ENCODE measurements at regions not wholly inside any gene's neighbourhood (a gene's known extent, or its start where the extent isn't known, plus 50 kb on each side); places are given as distances from the start of the nearest gene placed in this dataset.

DNA sequence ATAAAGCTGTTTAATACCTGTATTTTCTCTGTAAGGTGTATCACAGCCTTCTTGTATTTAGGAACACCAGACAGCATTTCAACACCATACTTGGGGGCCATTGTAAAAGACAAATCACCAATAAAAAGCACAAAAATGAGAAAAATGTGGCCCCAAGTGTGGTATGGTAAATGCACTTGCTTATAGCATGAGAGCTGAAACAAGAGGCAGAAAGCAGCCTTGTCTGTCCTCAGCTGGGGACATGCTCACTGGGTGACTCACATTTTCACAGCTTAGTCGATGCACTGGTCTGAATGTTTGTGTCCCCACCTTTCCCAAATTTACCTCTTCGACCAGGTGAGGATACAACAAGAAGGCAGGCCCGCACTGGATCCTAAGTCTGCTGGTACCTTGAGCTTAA lies 639.7 kb upstream of the AGA start:
- no peak for DNase-seq
- BruUV-seq (replicated peaks) = no TSS peak

More for the DNA sequence above, 639.7 kb upstream of the AGA start:
- no peak for ATAC-seq (ENCODE audit: low read depth)
- no peaks in the 10 kb centered on the region for H3K36me3 ChIP-seq (ENCODE audit: control insufficient read depth, insufficient read depth, low read length)
- H3K27ac ChIP-seq (ENCODE audit: insufficient read depth, low read length) = no peak overlapping the region
- dilution Hi-C loops (cut with HindIII; ENCODE audit: low sequenced_read_pairs, unreplicated experiment) (no loop called here), in situ Hi-C loops (cut with MboI; ENCODE audit: low sequenced_read_pairs) (no loop called here), intact Hi-C loops (cut with micrococcal nuclease) (no loop called here)
- H3K14ac ChIP-seq (replicated peaks; ENCODE audit: low read depth, low read length) = no peak overlapping the region
- H4K8ac ChIP-seq (ENCODE audit: low read depth in 2 of 2, low read length in 2 of 2) = no peak overlapping the region
- H4K20me1 ChIP-seq (ENCODE audit: insufficient read depth, low read length) = no peaks in the 10 kb centered on the region
- H3K4me3 ChIP-seq (ENCODE audit: insufficient read depth, low read depth, low read length) = no peak overlapping the region
- H3K9ac ChIP-seq (ENCODE audit: low read depth, low read length) = no peak overlapping the region
- CTCF ChIA-PET = no interaction called here
- H2BK120ac ChIP-seq (ENCODE audit: low read depth, low read length) = no peak overlapping the region
- no peak overlapping the region for H2AK5ac ChIP-seq (ENCODE audit: low read depth, low read length)
- H3K9me3 ChIP-seq (ENCODE audit: control insufficient read depth, insufficient read depth, low read length) = no peaks in the 10 kb centered on the region; the same call in 1 of the 2 replicates
- H3K9me1 ChIP-seq (ENCODE audit: insufficient read depth, low read length) = no peaks in the 10 kb centered on the region
- H2AK9ac ChIP-seq (replicated peaks; ENCODE audit: low read depth, low read length, poor library complexity) = no peak overlapping the region
- H3K4ac ChIP-seq (ENCODE audit: low read depth, low read length) = no peak overlapping the region
- no peak overlapping the region for H2BK20ac ChIP-seq (ENCODE audit: low read depth, low read length)
- no peak overlapping the region for H2BK15ac ChIP-seq (ENCODE audit: low read depth, low read length)
- no peak overlapping the region for H4K91ac ChIP-seq (ENCODE audit: insufficient read depth, low read depth, low read length)
- no peak overlapping the region for H3K4me2 ChIP-seq (ENCODE audit: low read depth, low read length)
- no peak overlapping the region for H3K18ac ChIP-seq (ENCODE audit: low read depth, low read length)
- H3K79me1 ChIP-seq (ENCODE audit: low read depth in 1 of 2, low read length in 2 of 2) = no peaks in the 10 kb centered on the region
- no peaks in the 10 kb centered on the region for H3K27me3 ChIP-seq (ENCODE audit: control insufficient read depth, insufficient read depth, low read length)
- WGBS, 2 experiments (ENCODE audit: extremely low coverage in 2 of 2, insufficient read length in 1 of 2) = no CpG with 5 or more reads among the region's 3 CpGs
- H2BK5ac ChIP-seq (ENCODE audit: low read depth, low read length, poor library complexity, severe bottlenecking) = no peak overlapping the region
- no peak overlapping the region for H3K56ac ChIP-seq (ENCODE audit: extremely low read depth, insufficient read depth, low read length)
- H2AFZ ChIP-seq (replicated peaks; ENCODE audit: low read length, poor library complexity) = no peak overlapping the region
- H3K23ac ChIP-seq (ENCODE audit: low read depth, low read length) = no peak overlapping the region
- POLR2A ChIA-PET (ENCODE audit: unreplicated experiment) = no interaction called here
- no peak overlapping the region for H4K5ac ChIP-seq (ENCODE audit: low read depth, low read length)
- H3K4me1 ChIP-seq (ENCODE audit: control insufficient read depth, insufficient read depth, low read length) = no peaks in the 10 kb centered on the region
- TF ChIP-seq RFX5 (IDR thresholded peaks at IDR 0.05; ENCODE audit: low read depth, low read length) (no peak), MXI1 (IDR thresholded peaks at IDR 0.05; ENCODE audit: borderline replicate concordance, low read depth, low read length) (no peak), FOS (IDR thresholded peaks at IDR 0.05; ENCODE audit: low read depth, low read length) (no peak), MAFK (IDR thresholded peaks at IDR 0.05; ENCODE audit: low read depth, low read length) (no peak), RCOR1 (IDR thresholded peaks at IDR 0.05; ENCODE audit: insufficient replicate concordance, low read length) (no peak), CHD1 (IDR thresholded peaks at IDR 0.05; ENCODE audit: low read depth, low read length) (no peak), MAZ (IDR thresholded peaks at IDR 0.05; ENCODE audit: borderline replicate concordance, low read depth, low read length) (no peak), CEBPB (IDR thresholded peaks at IDR 0.05; ENCODE audit: low read depth, low read length) (no peak), SMC3 (IDR thresholded peaks at IDR 0.05; ENCODE audit: low read depth, low read length) (no peak), POLR2A (IDR thresholded peaks at IDR 0.05; ENCODE audit: low read depth, low read length) (no peak), BHLHE40 (IDR thresholded peaks at IDR 0.05; ENCODE audit: low read depth, low read length) (no peak), NFE2L2 (IDR thresholded peaks at IDR 0.05; ENCODE audit: low read depth, low read length) (no peak)
- TF ChIP-seq, protein P1, sequence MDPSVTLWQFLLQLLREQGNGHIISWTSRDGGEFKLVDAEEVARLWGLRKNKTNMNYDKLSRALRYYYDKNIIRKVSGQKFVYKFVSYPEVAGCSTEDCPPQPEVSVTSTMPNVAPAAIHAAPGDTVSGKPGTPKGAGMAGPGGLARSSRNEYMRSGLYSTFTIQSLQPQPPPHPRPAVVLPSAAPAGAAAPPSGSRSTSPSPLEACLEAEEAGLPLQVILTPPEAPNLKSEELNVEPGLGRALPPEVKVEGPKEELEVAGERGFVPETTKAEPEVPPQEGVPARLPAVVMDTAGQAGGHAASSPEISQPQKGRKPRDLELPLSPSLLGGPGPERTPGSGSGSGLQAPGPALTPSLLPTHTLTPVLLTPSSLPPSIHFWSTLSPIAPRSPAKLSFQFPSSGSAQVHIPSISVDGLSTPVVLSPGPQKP (IDR thresholded peaks at IDR 0.05; ENCODE audit: borderline replicate concordance, low read depth, low read length) = no peak
- TF ChIP-seq, protein P2, sequence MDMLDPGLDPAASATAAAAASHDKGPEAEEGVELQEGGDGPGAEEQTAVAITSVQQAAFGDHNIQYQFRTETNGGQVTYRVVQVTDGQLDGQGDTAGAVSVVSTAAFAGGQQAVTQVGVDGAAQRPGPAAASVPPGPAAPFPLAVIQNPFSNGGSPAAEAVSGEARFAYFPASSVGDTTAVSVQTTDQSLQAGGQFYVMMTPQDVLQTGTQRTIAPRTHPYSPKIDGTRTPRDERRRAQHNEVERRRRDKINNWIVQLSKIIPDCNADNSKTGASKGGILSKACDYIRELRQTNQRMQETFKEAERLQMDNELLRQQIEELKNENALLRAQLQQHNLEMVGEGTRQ (IDR thresholded peaks at IDR 0.05; ENCODE audit: low read depth, low read length) = no peak
- TF ChIP-seq, protein P3, sequence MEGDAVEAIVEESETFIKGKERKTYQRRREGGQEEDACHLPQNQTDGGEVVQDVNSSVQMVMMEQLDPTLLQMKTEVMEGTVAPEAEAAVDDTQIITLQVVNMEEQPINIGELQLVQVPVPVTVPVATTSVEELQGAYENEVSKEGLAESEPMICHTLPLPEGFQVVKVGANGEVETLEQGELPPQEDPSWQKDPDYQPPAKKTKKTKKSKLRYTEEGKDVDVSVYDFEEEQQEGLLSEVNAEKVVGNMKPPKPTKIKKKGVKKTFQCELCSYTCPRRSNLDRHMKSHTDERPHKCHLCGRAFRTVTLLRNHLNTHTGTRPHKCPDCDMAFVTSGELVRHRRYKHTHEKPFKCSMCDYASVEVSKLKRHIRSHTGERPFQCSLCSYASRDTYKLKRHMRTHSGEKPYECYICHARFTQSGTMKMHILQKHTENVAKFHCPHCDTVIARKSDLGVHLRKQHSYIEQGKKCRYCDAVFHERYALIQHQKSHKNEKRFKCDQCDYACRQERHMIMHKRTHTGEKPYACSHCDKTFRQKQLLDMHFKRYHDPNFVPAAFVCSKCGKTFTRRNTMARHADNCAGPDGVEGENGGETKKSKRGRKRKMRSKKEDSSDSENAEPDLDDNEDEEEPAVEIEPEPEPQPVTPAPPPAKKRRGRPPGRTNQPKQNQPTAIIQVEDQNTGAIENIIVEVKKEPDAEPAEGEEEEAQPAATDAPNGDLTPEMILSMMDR (conservative IDR thresholded peaks at IDR 0.05; ENCODE audit: low read depth, low read length) = no peak

Measured in IMR-90 (cell line).